Left lung (tissue), 4 donors: ENCODE measurements at regions not wholly inside any gene's neighbourhood (a gene's known extent, or its start where the extent isn't known, plus 50 kb on each side); places are given as distances from the start of the nearest gene placed in this dataset.

ENCODE experiments used
- ATAC-seq: fragments of 200-7000 bp; cut with Tn5 transposase; one replicate; pipeline ENCODE4 v1.9.1; 2020; ENCODE audit warnings: moderate library complexity
- DNase-seq, 4 donors: peaks; one replicate each; pipeline ENCODE4 v3.0.0-alpha.2; 2013 to 2020
- H3K27ac ChIP-seq, 2 donors: fragments of 200-600 bp; sonication (generic) in 1 of 2; one replicate each; pipeline versions ENCODE4 v1.5.0 to v1.8.0; 2020 to 2021
- H3K27me3 ChIP-seq, 2 donors: fragments of 200-600 bp; sonication (generic) in 1 of 2; one replicate each; pipeline versions ENCODE4 v1.5.0 to v1.8.0; 2020 to 2021
- H3K36me3 ChIP-seq, 2 donors: fragments of 200-600 bp; sonication (generic) in 1 of 2; one replicate each; pipeline versions ENCODE4 v1.5.0 to v1.8.0; 2020 to 2021
- H3K4me1 ChIP-seq, 2 donors: fragments of 200-600 bp; one replicate each; pipeline ENCODE4 v1.8.0; 2021
- H3K4me3 ChIP-seq, 2 donors: fragments of 200-600 bp; sonication (generic) in 1 of 2; one replicate each; pipeline versions ENCODE4 v1.5.0 to v1.8.0; 2020 to 2021; ENCODE audit warnings: mild to moderate bottlenecking in 1 of 2
- H3K9me3 ChIP-seq, 2 donors: fragments of 200-600 bp; sonication (generic) in 1 of 2; one replicate each; pipeline versions ENCODE4 v1.5.0 to v1.8.0; 2020 to 2021
- intact Hi-C, 2 donors: fragments of 100-400 bp; cut with DNase I; formaldehyde crosslinking; loops; one replicate each; pipeline versions ENCODE4 v1.11.2 to v1.14.2; 2022
- TF ChIP-seq, protein P1 (sequence below), 2 donors: fragments of 200-600 bp; sonication (generic) in 1 of 2; IDR thresholded peaks; one replicate each; pipeline versions ENCODE4 v1.5.0 to v1.8.0; 2021; ENCODE audit warnings: antibody characterized with exemption in 2 of 2
- donor health status: DM: no; HTN: yes; CAD: no.
- donor health status: DM: no; HTN: no; CAD: no.

- H3K4me1 ChIP-seq = no peaks in the 10 kb centered on the region
- TF ChIP-seq, protein P1, sequence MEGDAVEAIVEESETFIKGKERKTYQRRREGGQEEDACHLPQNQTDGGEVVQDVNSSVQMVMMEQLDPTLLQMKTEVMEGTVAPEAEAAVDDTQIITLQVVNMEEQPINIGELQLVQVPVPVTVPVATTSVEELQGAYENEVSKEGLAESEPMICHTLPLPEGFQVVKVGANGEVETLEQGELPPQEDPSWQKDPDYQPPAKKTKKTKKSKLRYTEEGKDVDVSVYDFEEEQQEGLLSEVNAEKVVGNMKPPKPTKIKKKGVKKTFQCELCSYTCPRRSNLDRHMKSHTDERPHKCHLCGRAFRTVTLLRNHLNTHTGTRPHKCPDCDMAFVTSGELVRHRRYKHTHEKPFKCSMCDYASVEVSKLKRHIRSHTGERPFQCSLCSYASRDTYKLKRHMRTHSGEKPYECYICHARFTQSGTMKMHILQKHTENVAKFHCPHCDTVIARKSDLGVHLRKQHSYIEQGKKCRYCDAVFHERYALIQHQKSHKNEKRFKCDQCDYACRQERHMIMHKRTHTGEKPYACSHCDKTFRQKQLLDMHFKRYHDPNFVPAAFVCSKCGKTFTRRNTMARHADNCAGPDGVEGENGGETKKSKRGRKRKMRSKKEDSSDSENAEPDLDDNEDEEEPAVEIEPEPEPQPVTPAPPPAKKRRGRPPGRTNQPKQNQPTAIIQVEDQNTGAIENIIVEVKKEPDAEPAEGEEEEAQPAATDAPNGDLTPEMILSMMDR (IDR thresholded peaks at IDR 0.05) = no peak
- no peaks in the 10 kb centered on the region for H3K27me3 ChIP-seq
- DNase-seq (no peak), ATAC-seq (no peak)
- intact Hi-C loops = no loop called here
- H3K36me3 ChIP-seq = no peaks in the 10 kb centered on the region
- H3K27ac ChIP-seq = no peak overlapping the region
- no peaks in the 10 kb centered on the region for H3K9me3 ChIP-seq
- no peak overlapping the region for H3K4me3 ChIP-seq
These were observed 1414.6 kb upstream of the TENM4 start for GRCh38 chr11:80855426-80855825.

DNA sequence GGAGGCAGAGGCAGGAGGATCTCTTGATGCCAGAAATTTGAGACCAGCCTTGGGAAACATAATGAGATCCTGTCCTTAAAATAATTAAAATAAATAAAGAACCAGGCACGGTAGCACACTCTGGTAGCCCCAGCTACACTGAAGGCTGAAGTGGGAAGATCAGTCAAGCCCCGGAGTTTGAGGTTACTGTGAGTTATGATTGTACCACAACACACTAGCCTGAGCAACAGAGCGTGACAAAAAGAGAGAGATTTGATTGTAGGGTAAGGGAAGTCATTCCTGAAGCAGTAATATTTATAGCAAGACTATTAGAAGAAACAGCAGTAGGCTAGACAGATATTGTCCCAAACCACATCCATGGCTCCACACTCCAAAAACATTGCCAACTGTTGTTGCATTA is 1408.4 kb upstream of the TENM4 start:
- H3K27me3 ChIP-seq = no peaks in the 10 kb centered on the region
- ATAC-seq (no peak), DNase-seq (no peak)
- TF ChIP-seq, protein P1 (IDR thresholded peaks at IDR 0.05) = no peak
- H3K9me3 ChIP-seq = no peaks in the 10 kb centered on the region
- H3K4me3 ChIP-seq = no peak overlapping the region
- H3K36me3 ChIP-seq = no peaks in the 10 kb centered on the region
- H3K4me1 ChIP-seq = no peaks in the 10 kb centered on the region
- intact Hi-C loops = no loop called here
- no peak overlapping the region for H3K27ac ChIP-seq

DNA sequence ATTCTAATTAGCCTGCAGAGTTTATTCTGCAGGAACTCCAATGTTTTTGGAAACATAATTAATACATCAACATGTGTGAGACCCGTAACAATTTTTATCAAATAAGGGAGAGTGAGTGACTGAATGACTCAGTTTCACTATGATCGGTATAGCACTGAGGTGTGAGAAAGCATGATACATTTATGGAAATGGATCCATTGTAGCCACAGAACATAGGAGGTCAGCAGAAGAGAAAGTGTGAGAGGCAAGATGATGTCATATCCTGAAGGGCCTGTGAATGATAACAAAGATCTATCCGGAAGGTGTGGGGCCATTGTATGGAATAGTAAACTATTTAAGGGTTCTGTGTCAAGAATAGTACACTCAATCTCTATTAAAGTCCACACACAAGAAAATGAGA is 1406.1 kb upstream of the TENM4 start:
- ATAC-seq = no peak
- Histone ChIP-seq H3K9me3 (no peaks in the 10 kb centered on the region), H3K4me1 (no peaks in the 10 kb centered on the region), H3K4me3 (no peak overlapping the region), H3K36me3 (no peaks in the 10 kb centered on the region), H3K27me3 (no peaks in the 10 kb centered on the region), H3K27ac (no peak overlapping the region)
- no peak for DNase-seq
- intact Hi-C loops = no loop called here
- TF ChIP-seq, protein P1 (IDR thresholded peaks at IDR 0.05) = no peak

GRCh38 chr11:80846442-80846841 is 1405.6 kb upstream of the TENM4 start:
- no peaks in the 10 kb centered on the region for H3K36me3 ChIP-seq
- H3K27ac ChIP-seq = no peak overlapping the region
- intact Hi-C loops = no loop called here
- no peaks in the 10 kb centered on the region for H3K9me3 ChIP-seq
- H3K4me3 ChIP-seq = no peak overlapping the region
- DNase-seq (no peak), ATAC-seq (no peak)
- H3K4me1 ChIP-seq = no peaks in the 10 kb centered on the region
- H3K27me3 ChIP-seq = no peaks in the 10 kb centered on the region
- TF ChIP-seq, protein P1 (IDR thresholded peaks at IDR 0.05) = no peak

DNA sequence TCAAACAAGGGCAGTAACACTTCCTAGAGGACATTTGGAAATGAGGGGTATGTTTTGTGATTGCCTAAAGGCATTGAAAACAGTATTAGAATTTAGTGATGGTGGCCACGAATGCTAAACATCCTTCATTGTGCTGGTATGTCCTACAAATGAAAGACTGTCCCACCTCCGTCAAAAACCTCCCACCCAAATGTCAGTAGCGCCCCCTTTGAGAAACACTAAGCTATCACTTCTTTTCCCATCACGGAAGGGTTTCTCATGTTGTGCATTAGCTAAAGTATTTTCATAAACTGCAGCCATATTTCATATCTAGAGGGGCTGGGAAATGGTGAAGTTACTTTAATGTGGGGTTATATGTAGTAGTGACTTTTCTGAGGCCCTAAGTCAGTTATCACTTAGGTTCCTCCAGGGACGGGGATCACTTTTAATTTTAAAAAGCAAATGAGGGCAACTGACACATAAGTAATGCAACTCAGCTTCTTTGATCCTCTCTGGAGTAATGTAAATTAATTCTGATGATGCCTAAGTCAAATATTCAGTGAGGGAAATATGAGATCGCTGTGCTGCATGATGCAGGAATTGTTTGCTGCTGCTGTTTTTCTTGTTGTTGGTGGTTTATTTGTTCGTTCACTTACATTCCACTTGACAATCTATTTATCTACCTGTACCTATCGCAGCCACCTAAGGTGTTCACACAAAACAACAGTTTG is 1403.4 kb upstream of the TENM4 start:
- no peaks in the 10 kb centered on the region for H3K36me3 ChIP-seq
- DNase-seq (no peak), ATAC-seq (no peak)
- intact Hi-C loops = no loop called here
- H3K27ac ChIP-seq = no peak overlapping the region
- H3K9me3 ChIP-seq = no peaks in the 10 kb centered on the region
- no peak overlapping the region for H3K4me3 ChIP-seq
- H3K27me3 ChIP-seq = no peaks in the 10 kb centered on the region
- H3K4me1 ChIP-seq = no peaks in the 10 kb centered on the region
- TF ChIP-seq, protein P1 (IDR thresholded peaks at IDR 0.05) = no peak
